ENCODE measurements at regions not wholly inside any gene's neighbourhood (a gene's known extent, or its start where the extent isn't known, plus 50 kb on each side); places are given as distances from the start of the nearest gene placed in this dataset.

- Mint-ChIP-seq H3K4me1 (peaks cover 13% of the 10 kb centered on the region), H3K27ac (no peak overlapping the region), H3K27me3 (ENCODE audit: low read depth) (no peaks in the 10 kb centered on the region), H3K4me3 (no peak overlapping the region), H3K36me3 (no peaks in the 10 kb centered on the region), H3K9me3 (peaks cover 4% of the 10 kb centered on the region)
- POLR2A ChIA-PET = no interaction called here
- ATAC-seq (no peak), DNase-seq (ENCODE audit: low spot score) (no peak)
- TF ChIP-seq FOXP4 (CRISPR knock-in tag; IDR thresholded peaks at IDR 0.05) = no peak
- TF ChIP-seq ZSCAN18 (CRISPR knock-in tag; IDR thresholded peaks at IDR 0.05) = no peak
- no peak for TF ChIP-seq PREB (CRISPR knock-in tag; IDR thresholded peaks at IDR 0.05; ENCODE audit: borderline replicate concordance)
- no peak for TF ChIP-seq ZNF232 (CRISPR knock-in tag; IDR thresholded peaks at IDR 0.05)
- TF ChIP-seq HMGXB4 (CRISPR knock-in tag; IDR thresholded peaks at IDR 0.05) = no peak
- TF ChIP-seq ZNF138 (CRISPR knock-in tag; conservative IDR thresholded peaks at IDR 0.05) = no peak
- TF ChIP-seq TCF7 (CRISPR knock-in tag; IDR thresholded peaks at IDR 0.05; ENCODE audit: low read depth) = no peak
- TF ChIP-seq NR1H2 (CRISPR knock-in tag; IDR thresholded peaks at IDR 0.05) = no peak
- no peak for TF ChIP-seq GRHL2 (CRISPR knock-in tag; IDR thresholded peaks at IDR 0.05; ENCODE audit: insufficient replicate concordance, severe bottlenecking)
- no peak for TF ChIP-seq STAT6 (CRISPR knock-in tag; conservative IDR thresholded peaks at IDR 0.05; ENCODE audit: low read depth)
- TF ChIP-seq MXD4 (CRISPR knock-in tag; IDR thresholded peaks at IDR 0.05; ENCODE audit: borderline replicate concordance) = no peak
- TF ChIP-seq NFATC4 (CRISPR knock-in tag; IDR thresholded peaks at IDR 0.05) = no peak
- TF ChIP-seq ZNF281 (CRISPR knock-in tag; IDR thresholded peaks at IDR 0.05) = no peak
- no peak for TF ChIP-seq FOXJ3 (CRISPR knock-in tag; IDR thresholded peaks at IDR 0.05; ENCODE audit: borderline replicate concordance)
- TF ChIP-seq ZNF671 (CRISPR knock-in tag; IDR thresholded peaks at IDR 0.05) = no peak
- CTCF ChIA-PET = no interaction called here
Observed at GRCh38 chr2:76193089-76193488, 482.4 kb upstream of the GCFC2 start.
